ELR (cell line): ENCODE measurements at regions not wholly inside any gene's neighbourhood (a gene's known extent, or its start where the extent isn't known, plus 50 kb on each side); places are given as distances from the start of the nearest gene placed in this dataset.

ENCODE experiments used
- DNase-seq: peaks from one replicate; pipeline ENCODE4 v3.0.0-alpha.2; 2015; ENCODE audit warnings: low read depth

DNA sequence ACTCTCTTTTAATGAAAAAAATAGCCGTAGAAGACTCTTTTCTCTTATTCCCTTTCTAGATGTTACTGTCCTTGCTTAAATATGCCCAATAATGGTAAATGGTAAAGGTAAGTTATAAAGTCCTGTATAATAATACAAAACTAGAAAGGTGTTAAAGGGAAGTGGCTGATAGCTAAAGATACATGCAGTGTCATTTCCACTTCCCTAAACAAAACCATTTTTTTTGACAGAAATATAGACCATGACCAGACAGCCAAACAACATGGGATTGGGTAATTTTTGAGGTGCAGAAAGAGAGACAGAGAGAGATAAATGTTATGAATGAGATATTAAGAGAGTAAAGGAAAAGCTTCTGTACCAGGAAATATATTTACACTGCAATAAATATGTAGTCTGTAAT, 731.7 kb upstream of the REG3G start:
- DNase-seq: no peak

DNA sequence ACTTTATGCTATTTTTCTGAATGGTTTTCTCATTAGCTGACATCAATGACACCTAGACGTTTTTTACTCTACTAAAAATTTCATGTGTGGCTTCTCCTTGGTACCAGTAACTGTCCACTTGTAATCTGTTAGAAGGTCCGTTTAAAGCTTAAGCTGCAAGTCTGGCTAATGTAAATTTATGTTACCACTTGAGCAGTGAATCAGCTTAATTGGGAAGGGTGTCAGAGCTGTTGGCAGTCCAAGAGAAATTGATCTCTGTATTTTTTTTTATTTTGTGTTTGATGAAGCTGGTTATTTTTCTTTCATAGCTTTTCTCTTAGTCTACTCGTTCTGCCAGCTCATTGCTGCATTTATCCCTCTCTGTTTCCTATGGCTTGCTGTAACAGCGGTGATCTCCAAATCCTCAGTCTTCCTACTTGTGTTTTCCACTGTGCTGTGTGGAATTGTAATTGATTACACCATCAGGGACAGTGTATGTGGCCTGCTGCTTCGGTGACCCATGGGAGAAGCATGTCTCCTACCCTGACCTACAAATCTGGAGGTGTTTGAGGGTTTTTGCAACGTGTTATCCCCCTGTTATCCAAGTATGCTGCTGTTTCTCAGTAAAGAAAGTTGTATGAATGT, 724.2 kb upstream of the REG3G start:
- no peak for DNase-seq

DNA sequence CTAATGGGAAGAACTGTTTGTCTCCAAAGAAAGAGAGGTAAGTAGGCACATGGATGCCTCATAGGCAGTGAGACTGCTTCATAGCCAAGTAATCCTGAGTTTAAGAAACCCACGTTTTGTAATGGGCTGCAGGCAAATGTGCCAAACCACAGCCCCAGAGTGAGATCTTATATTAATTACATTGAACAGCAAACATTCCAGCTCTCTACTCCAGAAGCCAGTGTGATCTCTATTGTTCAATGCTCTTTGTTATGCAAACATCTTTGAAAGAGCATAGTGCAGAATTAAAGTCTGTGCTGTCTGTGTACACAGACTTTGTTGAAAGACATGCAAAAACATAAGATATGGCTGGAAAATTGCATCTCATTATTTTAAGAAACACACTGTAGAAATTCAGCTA, 720.8 kb upstream of the REG3G start:
- DNase-seq: no peak

DNA sequence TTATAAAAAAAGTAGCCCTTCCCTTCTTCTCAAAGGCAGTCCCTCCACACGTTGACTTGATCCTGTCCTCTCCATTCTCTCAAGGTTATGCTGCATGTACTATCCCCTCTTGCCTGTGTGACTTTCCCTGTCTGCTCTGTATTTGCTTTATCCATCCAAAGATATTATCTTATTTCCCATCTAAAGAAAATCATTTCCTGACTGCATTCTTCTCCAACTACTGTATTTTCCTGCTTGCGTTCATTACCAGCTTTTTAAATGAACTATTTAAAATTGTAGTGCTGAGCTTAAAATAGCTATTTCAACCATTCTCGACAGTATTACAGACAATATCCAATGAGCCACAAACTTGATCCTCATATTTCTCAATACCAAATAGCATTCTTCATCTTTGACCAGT, 716.0 kb upstream of the REG3G start:
- DNase-seq: no peak

DNA sequence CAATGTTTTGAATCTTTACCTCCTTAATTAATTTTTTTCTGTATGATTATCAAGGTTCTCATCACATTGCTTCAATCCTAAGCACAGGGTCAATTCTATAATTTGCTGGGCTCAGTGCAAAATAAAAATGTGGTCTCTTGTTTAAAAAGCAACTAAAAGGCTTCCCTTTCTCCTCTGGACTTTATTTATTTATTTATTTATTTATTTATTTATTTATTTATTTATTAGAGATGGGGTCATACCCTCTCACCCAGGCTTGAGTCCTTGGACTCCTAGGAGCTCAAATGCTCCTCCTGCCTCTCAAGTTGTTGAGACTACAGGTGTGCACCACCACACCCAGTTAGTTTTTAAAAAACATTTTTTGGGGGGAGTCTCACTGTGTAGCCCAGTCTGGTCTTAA, 710.1 kb upstream of the REG3G start:
- DNase-seq: no peak

DNA sequence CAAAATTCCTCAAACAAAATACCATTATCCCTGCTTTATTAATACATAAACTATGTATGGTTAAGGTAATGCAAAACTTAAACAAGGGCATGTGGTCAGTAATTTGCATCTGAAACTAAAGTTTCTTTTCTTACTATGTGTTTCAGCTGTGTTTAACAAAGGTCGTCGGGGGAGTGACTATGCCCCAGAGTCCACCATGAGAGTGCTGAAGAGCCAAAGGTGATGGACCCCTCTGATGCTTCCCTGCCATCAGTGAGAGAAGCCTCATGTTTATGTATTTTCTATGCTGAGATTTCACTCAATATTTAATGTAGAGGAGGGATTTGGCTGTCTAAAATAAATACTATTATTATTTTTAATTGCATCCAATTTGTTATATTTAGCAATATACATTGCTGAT, 707.2 kb upstream of the REG3G start:
- DNase-seq: no peak

DNA sequence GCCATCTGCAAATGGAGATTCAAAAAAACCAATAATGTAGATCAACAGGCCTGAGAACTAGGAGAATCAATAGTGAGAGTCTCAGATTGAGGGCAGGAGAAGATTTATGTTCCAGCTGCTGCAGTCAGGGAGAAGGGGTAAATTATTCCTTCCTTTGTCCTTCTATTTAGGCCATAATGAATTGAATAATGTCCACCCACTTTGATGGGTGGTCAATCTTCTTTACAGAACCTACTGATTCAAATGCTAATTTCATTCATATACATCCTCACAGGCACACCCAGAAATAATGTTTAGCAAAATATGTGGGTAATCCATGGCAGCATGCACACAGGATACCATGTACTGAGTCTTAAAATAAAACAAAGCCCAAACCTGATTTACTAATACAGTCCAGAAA, 695.3 kb upstream of the REG3G start:
- DNase-seq: no peak

DNA sequence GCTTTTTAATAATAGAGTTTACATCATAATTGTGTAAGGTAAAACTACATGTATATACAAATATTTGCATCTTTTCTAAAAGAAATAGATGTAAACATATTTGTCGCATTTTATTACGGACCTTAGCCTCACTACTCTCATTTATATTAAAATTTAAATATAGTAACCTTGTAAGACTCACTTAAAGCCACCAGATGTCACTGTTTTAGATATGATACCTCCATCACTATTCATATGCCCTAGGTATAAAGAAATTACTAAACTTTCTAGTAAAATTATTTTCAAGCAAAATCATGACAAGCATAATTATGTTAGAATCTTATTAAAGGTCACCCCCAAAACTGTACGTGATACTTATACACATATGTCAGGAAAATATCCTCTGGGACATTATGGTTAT, 674.3 kb upstream of the REG3G start:
- DNase-seq: peak; percentile 8

DNA sequence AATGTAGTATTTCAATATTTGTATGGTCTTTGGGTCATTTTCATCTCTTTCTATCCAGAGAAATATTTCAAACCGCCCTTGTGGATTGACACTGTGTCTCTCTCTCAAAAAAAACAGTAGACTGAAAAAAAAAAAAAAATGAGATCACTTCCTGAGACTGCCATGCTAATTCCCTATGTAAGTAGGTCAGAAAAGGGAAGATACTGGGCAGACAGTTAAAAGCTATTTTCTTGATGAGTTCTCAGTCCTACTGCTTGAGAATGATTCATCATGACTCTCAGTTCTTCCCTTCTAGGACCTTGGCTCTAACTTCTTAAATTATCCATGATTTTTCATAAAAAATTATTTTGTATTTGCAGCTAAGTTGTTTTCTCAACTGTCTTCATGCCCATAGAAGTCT, 672.3 kb upstream of the REG3G start:
- DNase-seq: no peak

DNA sequence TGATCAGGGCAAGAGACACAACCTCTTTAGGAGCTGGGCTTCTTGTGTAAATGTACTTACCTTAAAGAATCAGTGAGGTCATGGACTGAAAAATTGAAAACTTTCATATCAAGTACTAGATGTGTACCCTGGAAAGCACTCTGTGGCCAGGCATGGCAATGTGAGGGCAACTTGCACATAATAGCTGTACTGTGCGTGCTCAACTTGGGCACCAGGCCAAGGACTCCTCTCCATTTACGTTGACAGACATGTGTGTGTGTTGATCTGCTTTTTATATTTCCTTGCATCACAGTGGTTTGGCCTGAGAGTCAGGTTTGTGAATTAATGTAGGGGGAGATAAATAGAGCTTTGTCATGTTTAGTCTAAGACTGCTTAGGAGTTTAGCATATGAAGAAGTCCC, 669.5 kb upstream of the REG3G start:
- no peak for DNase-seq

DNA sequence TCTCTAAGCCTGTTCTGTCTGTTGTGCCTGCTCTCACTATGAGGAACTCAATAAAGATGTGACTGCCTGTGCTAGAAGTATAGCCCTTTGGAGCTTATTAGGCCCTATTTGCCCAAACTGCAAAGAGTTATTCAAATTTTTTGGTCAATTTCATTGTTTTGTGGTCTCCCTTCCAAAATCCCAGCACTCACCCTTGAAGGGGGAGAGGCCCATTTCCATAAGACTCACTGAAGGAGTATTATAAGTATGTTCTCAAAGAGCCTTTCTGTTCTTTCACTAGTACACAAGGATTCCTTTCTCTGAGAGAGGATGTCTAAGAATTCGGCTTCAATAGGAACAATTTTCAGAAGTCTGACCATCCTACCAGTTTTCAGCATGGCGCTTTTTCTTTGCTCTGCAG, 641.9 kb upstream of the REG3G start:
- no peak for DNase-seq

DNA sequence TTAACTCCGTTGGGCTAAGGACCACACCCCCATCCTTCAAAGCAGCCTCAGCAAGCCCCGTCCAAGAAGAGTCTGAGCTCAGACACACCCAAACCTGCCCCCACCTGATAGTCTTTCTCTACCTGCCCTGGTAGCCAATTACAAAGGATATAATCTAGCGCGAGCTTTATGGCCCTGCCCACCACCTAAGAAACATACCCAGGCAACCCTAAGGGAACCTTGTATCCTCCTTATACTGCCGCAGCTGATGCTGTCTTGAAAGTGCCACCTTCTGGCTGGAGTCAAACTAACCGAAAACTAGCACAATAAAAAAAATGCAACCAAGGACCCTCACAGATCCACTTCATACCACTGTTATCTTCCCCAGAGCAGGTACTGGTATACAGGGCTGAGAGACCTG, 628.3 kb upstream of the REG3G start:
- DNase-seq: no peak

DNA sequence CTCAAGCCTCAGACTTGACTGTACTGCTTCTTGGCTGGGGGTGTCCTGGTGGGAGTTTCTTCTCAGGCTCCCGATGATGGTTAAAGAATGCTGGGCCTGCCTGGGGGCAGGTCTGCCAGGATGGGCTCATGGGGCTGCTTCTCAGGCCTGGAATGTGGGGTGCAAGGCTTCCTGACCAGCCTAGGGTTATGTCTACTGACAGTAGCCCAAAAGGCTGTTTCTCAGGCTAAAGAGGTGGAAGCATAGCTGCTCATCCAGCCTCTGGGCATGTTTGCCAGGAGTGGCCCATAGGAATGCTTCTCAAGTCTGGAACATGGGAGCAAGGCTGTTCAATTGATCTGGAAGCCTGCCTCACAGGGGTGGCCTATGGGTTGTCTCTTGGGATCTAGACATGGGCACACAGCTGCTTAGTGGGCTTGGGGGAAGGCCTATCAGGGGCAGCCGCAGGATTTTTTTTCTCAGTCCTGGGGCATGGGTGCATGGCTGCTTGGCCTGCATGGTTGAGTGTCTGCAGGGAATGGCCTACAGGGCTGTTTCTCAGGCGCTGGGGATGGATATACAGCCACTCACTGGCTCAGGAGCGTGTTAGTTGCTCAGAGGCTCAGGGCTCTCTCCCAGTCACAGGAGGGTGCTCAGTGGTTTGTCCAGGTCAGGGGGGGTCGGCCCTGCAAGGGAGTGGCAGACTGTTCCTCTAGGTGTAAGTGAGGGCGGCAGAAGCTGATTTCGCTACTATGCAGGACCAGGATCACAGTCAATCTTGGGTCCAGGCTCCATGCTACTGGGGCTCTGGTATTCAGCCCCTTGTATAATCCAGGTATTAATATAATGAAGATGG, 617.3 kb upstream of the REG3G start:
- no peak for DNase-seq

DNA sequence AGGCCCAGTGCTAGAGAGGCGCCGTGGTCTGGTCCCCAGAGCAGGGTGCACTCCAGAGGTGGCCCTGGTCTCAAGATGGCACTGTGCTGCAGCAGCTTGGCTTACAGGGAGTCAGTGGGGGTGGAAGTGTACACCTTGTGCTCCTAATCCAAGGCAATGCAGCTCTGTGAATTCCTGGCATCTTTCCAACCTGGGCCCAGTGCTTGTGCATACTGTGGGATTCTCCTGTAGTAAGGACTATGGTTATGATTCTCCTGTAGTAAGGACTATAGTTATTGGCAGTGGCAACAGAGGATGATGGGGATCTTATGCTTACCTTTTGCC, 616.7 kb upstream of the REG3G start:
- DNase-seq: no peak

DNA sequence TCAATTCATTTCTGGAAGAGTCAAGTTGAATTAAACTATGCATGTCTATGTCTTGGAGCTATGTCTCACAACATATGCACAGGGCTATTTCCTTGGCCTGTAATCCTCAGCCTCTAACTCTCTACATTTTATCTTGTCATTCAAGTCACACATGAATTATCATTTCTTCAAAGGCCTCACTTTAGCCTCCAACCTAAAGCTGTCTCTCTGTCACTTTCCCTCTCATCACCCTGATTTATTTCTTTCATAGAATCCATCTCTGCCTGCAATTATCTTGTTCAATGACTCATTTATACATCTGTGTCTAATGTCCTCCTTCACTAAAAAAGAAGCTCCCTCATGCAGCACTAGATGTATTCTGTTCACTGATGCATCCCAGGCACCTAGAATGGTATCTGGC, 614.2 kb upstream of the REG3G start:
- DNase-seq: no peak

DNA sequence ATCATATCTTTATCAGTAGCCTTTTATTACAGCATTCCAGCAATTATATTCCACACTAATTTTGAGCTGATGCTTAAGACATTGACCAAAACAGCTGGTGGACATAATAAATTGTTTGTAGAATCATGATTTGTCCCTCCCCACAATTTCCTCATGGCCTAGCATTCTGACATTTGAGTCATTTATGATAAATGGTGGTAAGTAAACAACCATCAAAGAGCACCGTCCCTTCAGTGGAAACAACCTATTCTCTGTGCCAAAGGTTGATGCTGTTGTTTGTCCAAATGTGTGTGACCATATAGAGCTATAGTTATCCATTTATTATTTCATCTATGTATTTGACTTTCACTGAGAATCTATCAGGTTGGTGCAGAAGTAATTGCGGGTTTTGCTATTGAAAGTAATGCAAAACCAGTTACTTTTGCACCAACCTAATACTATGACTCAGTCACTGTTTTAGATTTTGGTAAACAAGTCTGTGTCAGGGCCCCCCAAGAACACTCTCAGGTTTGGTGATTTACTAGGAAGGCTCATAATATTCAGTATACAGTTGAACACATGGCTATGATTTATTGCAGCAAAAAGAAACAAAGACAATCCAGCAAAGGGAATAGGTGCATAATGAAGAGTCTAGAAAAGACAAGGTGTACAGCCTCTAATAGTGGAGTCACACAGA, 608.7 kb upstream of the REG3G start:
- no peak for DNase-seq

DNA sequence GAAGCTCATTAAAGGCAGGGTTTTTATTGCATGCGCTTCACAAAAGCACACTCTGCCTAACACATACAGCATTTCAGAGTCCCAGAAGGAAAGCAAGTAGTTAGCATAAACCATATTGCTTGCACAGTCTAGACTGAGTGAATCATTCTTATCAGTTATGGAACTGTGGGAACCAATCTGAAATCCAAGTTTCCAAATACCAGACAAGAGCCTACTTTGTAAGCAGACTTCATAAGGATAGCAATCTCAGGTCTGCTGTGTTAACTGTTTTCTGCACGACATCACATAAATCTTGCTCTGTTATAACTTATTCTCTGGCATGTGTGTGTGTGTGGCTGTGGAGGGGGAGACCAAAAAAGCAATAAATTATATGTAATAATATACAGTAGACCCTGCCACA, 608.1 kb upstream of the REG3G start:
- DNase-seq: no peak

DNA sequence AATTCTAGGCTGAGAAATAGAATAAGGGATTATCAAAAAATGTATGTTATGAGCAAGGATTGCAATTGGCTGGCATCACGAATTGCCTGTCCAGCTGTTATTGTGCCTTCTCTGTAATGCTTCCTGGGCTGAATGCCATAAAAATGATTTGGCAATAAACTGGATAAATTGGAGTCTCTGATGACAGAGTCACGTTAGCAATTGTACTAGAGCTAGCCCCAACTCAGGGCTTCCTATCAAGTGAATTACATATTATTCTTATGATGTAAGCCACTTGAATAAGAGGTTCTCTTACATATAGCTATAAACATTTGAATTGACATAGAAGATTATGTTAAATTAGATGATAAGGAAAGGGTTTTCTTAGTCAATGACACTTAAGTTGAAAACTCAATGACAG, 607.5 kb upstream of the REG3G start:
- no peak for DNase-seq

DNA sequence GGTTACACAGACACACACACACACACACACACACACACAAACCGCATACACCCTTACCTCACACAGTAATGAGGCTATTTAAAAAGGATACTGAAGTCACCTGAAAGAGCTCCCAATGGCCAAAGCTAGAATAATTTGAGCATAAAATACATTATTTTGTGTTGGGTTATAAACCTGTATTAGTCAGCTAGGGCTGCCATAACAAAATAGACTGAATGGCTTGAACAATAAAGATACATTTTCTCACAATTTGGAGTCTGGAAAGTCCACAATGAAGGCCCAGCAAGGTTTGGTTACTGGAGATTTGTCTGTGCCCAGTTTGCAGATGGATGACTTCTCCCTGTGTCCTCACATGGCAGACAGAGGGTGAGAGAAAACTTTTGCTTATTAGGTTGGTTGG, 605.4 kb upstream of the REG3G start:
- no peak for DNase-seq

DNA sequence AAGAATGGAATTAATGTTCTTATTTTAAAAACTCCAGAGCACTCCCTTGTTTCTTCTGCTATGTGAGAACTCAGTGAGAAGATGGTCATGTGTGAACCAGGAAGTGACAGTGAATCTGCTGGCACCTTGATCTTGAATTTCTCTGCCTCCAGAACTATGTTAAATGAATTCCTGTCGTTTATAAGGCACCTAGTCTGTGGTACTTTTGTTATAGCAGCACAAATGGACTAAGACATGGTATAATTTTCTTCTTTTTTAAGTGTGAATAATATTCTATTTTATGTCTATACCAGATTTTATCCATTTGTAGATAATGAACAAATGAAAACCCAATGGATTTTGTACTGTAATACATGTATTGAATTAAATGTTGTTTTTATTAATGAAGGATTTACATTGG, 601.9 kb upstream of the REG3G start:
- DNase-seq: no peak

DNA sequence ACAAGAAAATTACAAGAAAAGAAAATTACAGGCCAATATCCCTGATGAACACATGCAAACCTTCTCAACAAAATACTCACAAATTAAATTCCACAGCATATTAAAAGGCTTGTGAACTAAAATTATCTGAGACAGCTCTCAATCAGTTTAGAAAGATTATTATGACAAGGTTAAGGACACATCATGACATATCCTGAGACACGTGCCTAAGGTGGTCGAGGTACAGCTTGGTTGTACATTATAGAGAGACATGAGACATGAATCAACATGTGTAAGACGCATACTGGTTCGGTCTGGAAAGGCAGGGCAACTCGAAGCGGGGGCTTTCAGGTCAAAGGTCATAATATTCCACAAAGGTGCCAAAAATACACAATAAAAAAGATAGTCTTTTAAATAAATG, 598.3 kb upstream of the REG3G start:
- no peak for DNase-seq

DNA sequence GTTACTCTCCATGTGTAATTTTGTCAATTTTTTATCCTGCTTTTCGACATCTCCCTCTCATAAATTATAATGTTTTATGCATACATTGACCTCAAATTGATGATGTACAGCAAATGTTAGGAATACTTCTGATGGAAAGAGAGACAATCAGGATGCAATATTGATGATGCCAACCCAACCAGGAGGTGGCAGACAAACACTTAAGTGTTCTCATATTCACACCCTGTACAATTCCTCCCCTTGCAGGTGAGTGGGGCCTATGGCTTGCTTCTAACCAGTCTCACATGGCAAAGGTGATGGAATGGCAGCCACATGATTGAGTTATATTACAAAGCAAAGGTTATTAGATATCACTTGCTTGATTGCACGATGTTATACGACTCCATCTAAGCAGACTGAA, 594.3 kb upstream of the REG3G start:
- no peak for DNase-seq

DNA sequence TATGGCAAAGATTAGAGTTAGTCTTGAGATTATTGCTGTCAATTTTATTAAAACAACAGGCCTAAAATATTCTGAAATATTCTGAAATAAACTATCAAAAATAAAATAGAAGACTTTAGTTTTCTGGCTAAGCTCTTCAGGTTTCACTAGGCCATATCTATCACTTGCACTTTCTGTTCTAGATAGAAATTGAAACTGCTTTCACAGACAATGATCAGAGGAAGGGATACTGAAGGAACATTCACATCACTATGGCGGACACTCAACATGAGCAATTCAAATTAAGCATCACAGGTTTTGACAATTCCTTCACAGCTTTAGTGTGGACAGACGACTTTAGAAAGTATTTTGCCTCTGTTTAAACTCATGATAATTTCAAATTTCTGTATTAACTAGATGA, 586.4 kb upstream of the REG3G start:
- no peak for DNase-seq

DNA sequence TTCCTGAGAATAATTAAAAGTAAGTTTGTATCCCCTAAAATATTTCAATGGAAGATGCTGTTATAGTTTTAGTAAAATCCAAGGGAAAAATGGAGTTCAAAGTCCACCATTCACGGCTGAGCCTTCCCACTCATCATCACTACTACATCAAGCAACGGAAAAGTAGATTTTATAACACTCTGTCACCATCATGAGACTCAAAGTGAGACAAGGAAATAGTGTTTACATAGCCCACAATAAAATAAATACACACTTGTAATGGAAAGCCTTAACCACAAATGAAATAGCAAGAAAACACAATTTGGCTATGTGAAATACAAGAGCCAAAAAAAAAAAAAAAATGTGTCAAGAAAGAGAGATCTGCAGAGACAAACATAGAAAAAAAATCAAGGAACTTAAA, 569.9 kb upstream of the REG3G start:
- DNase-seq: no peak
